H1 (cell line): ENCODE measurements at regions not wholly inside any gene's neighbourhood (a gene's known extent, or its start where the extent isn't known, plus 50 kb on each side); places are given as distances from the start of the nearest gene placed in this dataset.

ENCODE experiments used
- CTCF ChIA-PET: fragments of 300-600 bp; sonication (Branson Sonifier 250); formaldehyde crosslinking; loops from one replicate; lab custom pipeline; 2021; ENCODE audit not compliant: partially characterized antibody; lab: Charles Lee
- POLR2A ChIA-PET: fragments of 300-600 bp; sonication (Branson Sonifier 250); formaldehyde crosslinking; loops from one replicate; lab custom pipeline; 2021; ENCODE audit warnings: inconsistent platforms; ENCODE audit not compliant: partially characterized antibody; lab: Charles Lee
- DNase-seq, 2 experiments: peaks; one replicate each; pipeline versions ENCODE4 v3.0.0 to v3.0.0-alpha.2; 2010 to 2022; ENCODE audit warnings: low spot score in 2 of 2, low read depth in 1 of 2, mixed read lengths in 1 of 2
- FAIRE-seq: peaks from 2 replicates; lab custom pipeline; 2011; peaks lifted over from hg19 to GRCh38; lab: Jason Lieb, UNC
- H2AFZ ChIP-seq: 2 replicates; pipeline ENCODE4 v1.8.1; 2012; ENCODE audit warnings: low read length, inconsistent platforms
- H2AK5ac ChIP-seq: 2 replicates; pipeline ENCODE4 v1.6.1; 2013; ENCODE audit warnings: low read depth, low read length
- H2BK120ac ChIP-seq: replicated peaks from 2 replicates; pipeline ENCODE3; 2013; ENCODE audit warnings: low read depth, low read length, inconsistent platforms
- H2BK12ac ChIP-seq: 2 replicates; pipeline ENCODE4 v1.6.1; 2013; ENCODE audit warnings: low read depth, low read length
- H2BK15ac ChIP-seq: 2 replicates; pipeline ENCODE4 v1.6.1; 2013; ENCODE audit warnings: low read length
- H2BK20ac ChIP-seq: 2 replicates; pipeline ENCODE4 v1.6.1; 2013; ENCODE audit warnings: low read length
- H2BK5ac ChIP-seq: 2 replicates; pipeline ENCODE4 v1.6.1; 2013; ENCODE audit warnings: low read depth, low read length
- H3K14ac ChIP-seq: 2 replicates; pipeline ENCODE4 v1.6.1; 2013; ENCODE audit warnings: inconsistent platforms; ENCODE audit not compliant: insufficient read length
- H3K18ac ChIP-seq: 2 replicates; pipeline ENCODE4 v1.6.1; 2013; ENCODE audit warnings: low read length; ENCODE audit errors: extremely low read depth
- H3K23ac ChIP-seq: 2 replicates; pipeline ENCODE4 v1.6.1; 2013; ENCODE audit warnings: inconsistent platforms; ENCODE audit not compliant: insufficient read length
- H3K23me2 ChIP-seq: 2 replicates; pipeline ENCODE4 v1.6.1; 2013; ENCODE audit warnings: low read depth, low read length
- H3K27ac ChIP-seq: 2 replicates; pipeline ENCODE4 v1.6.1; 2011; ENCODE audit warnings: low read depth, low read length, inconsistent platforms
- H3K27me3 ChIP-seq, 4 experiments: replicated peaks in 1 of 4; 1 replicate in 1 of 4; 2 replicates in 3 of 4; pipeline versions ENCODE4 v1.6.1 to v1.8.1; 2011 to 2013; ENCODE audit warnings: low read length in 3 of 4, mild to moderate bottlenecking in 3 of 4, inconsistent platforms in 2 of 4, mixed read lengths in 2 of 4, moderate library complexity in 1 of 4; ENCODE audit not compliant: control insufficient read depth in 3 of 4, insufficient read depth in 3 of 4; ENCODE audit errors: extremely low read depth in 1 of 4
- H3K36me3 ChIP-seq, 4 experiments: 2 replicates each; pipeline versions ENCODE4 v1.6.1 to v1.8.1; 2011 to 2013; ENCODE audit warnings: mild to moderate bottlenecking in 4 of 4, low read length in 3 of 4, moderate library complexity in 2 of 4, control low read depth in 1 of 4, inconsistent platforms in 1 of 4; ENCODE audit not compliant: insufficient read depth in 4 of 4, control insufficient read depth in 2 of 4
- H3K4ac ChIP-seq: replicated peaks from 2 replicates; pipeline ENCODE3; 2013; ENCODE audit warnings: low read length, low read depth, mixed read lengths, inconsistent platforms; ENCODE audit not compliant: insufficient read length
- H3K4me1 ChIP-seq, 4 experiments: replicated peaks in 1 of 4; 1 replicate in 1 of 4; 2 replicates in 3 of 4; pipeline versions ENCODE4 v1.6.1 to v1.8.1; 2011 to 2013; ENCODE audit warnings: low read length in 3 of 4, inconsistent platforms in 2 of 4, mixed read lengths in 1 of 4; ENCODE audit not compliant: insufficient read depth in 4 of 4, control insufficient read depth in 3 of 4
- H3K4me2 ChIP-seq, 2 experiments: 2 replicates each; pipeline versions ENCODE4 v1.6.1 to v1.8.1; 2011 to 2013; ENCODE audit warnings: low read depth in 2 of 2, low read length in 2 of 2, control low read depth in 1 of 2, inconsistent platforms in 1 of 2, mild to moderate bottlenecking in 1 of 2; ENCODE audit not compliant: insufficient read depth in 1 of 2
- H3K4me3 ChIP-seq, 4 experiments: fragments of 200-600, 300-600 bp in 1 of 4; sonication (generic), shearing (Covaris generic), sonication (Bioruptor Twin) in 1 of 4; 2 replicates each; pipeline versions ENCODE4 v1.5.1 to v1.8.1; 2011 to 2016; ENCODE audit warnings: low read length in 4 of 4, low read depth in 3 of 4, control low read depth in 2 of 4, inconsistent platforms in 2 of 4, mild to moderate bottlenecking in 2 of 4, mixed read lengths in 1 of 4, moderate library complexity in 1 of 4; ENCODE audit not compliant: insufficient read depth in 2 of 4; ENCODE audit errors: extremely low read depth in 1 of 4
- H3K56ac ChIP-seq: replicated peaks from 2 replicates; pipeline ENCODE3; 2013; ENCODE audit warnings: low read depth, mild to moderate bottlenecking, mixed read lengths, low read length, inconsistent platforms; ENCODE audit not compliant: insufficient read length
- H3K79me1 ChIP-seq: 2 replicates; pipeline ENCODE4 v1.6.1; 2013; ENCODE audit warnings: low read depth, low read length, control low read depth
- H3K79me2 ChIP-seq, 2 experiments: 2 replicates each; pipeline versions ENCODE4 v1.6.1 to v1.8.1; 2012 to 2013; ENCODE audit warnings: low read length in 2 of 2, mild to moderate bottlenecking in 2 of 2, inconsistent platforms in 1 of 2; ENCODE audit not compliant: insufficient read depth in 2 of 2, control insufficient read depth in 1 of 2
- H3K9ac ChIP-seq, 4 experiments: replicated peaks in 1 of 4; 1 replicate in 1 of 4; 2 replicates in 3 of 4; pipeline versions ENCODE4 v1.6.1 to v1.8.1; 2011 to 2013; ENCODE audit warnings: low read depth in 3 of 4, low read length in 3 of 4, control low read depth in 2 of 4, mild to moderate bottlenecking in 2 of 4, moderate library complexity in 2 of 4, inconsistent platforms in 1 of 4; ENCODE audit errors: extremely low read depth in 1 of 4
- H3K9me3 ChIP-seq, 2 experiments: 2 replicates each; pipeline versions ENCODE4 v1.6.1 to v1.8.1; 2012 to 2013; ENCODE audit warnings: mild to moderate bottlenecking in 2 of 2, moderate library complexity in 2 of 2, control low read depth in 1 of 2, inconsistent platforms in 1 of 2, low read depth in 1 of 2, low read length in 1 of 2, mixed read lengths in 1 of 2; ENCODE audit not compliant: insufficient read depth in 2 of 2
- H4K20me1 ChIP-seq, 2 experiments: replicated peaks in 1 of 2; 2 replicates each; pipeline versions ENCODE3 to v1.8.1; 2011 to 2013; ENCODE audit warnings: inconsistent platforms in 2 of 2, low read length in 2 of 2, mild to moderate bottlenecking in 1 of 2; ENCODE audit not compliant: insufficient read depth in 2 of 2, control insufficient read depth in 1 of 2
- H4K5ac ChIP-seq: 2 replicates; pipeline ENCODE4 v1.6.1; 2013; ENCODE audit warnings: low read length, low read depth, mixed read lengths, inconsistent platforms; ENCODE audit not compliant: insufficient read length
- H4K8ac ChIP-seq: 2 replicates; pipeline ENCODE4 v1.8.0; 2013; ENCODE audit warnings: mild to moderate bottlenecking, moderate library complexity, low read length, inconsistent platforms; ENCODE audit not compliant: insufficient read depth; ENCODE audit errors: extremely low read depth
- H4K91ac ChIP-seq: replicated peaks from 2 replicates; pipeline ENCODE3; 2013; ENCODE audit warnings: low read length, mixed read lengths, inconsistent platforms; ENCODE audit not compliant: insufficient read length
- ASH2L ChIP-seq: fragments of 200-600, 300-600 bp; sonication (generic); IDR thresholded peaks from one replicate; pipeline ENCODE4 v1.7.1; 2017; ENCODE audit warnings: low read length
- CBX8 ChIP-seq: fragments of 300-800, 300-1000 bp; sonication (generic); IDR thresholded peaks from 2 replicates; pipeline ENCODE4 v1.7.1; 2016; ENCODE audit warnings: low read depth, low read length, borderline replicate concordance
- KDM5A ChIP-seq: fragments of 200-600 bp; IDR thresholded peaks from 2 replicates; pipeline ENCODE4 v1.7.1; 2012; ENCODE audit warnings: mild to moderate bottlenecking, low read length, inconsistent platforms, mixed read lengths
- NRF1 ChIP-seq: IDR thresholded peaks from 2 replicates; pipeline ENCODE4 v1.6.1; 2011; ENCODE audit warnings: mild to moderate bottlenecking, low read depth, low read length, improper control_type of control experiment
- SP4 ChIP-seq: IDR thresholded peaks from 2 replicates; pipeline ENCODE4 v1.6.1; 2012; ENCODE audit warnings: low read length, inconsistent platforms
- TBP ChIP-seq: IDR thresholded peaks from 2 replicates; pipeline ENCODE4 v1.6.1; 2011; ENCODE audit warnings: low read depth, low read length, improper control_type of control experiment
- TEAD4 ChIP-seq: IDR thresholded peaks from 2 replicates; pipeline ENCODE4 v1.6.1; 2012; ENCODE audit warnings: low read depth, low read length, inconsistent platforms, mixed read lengths
- WGBS, 2 experiments: shearing (Covaris generic) in 1 of 2; methylation state at CpG; one replicate each; pipeline versions ENCODE4 v1.1.6 to v1.1.7; 2013 to 2015; ENCODE audit warnings: low lambda C conversion rate in 2 of 2, mixed read lengths in 2 of 2, inconsistent platforms in 1 of 2, low coverage in 1 of 2, missing lambda C conversion rate in 1 of 2; ENCODE audit not compliant: insufficient replicate concordance in 2 of 2, insufficient coverage in 1 of 2, insufficient read length in 1 of 2; ENCODE audit errors: extremely low coverage in 1 of 2, missing lambda C conversion rate in 1 of 2; 5-methylcytosine and 5-hydroxymethylcytosine counted together
- TF ChIP-seq, protein P1 (sequence below): IDR thresholded peaks from 2 replicates; pipeline ENCODE4 v1.6.1; 2012; ENCODE audit warnings: low read length, inconsistent platforms

DNA sequence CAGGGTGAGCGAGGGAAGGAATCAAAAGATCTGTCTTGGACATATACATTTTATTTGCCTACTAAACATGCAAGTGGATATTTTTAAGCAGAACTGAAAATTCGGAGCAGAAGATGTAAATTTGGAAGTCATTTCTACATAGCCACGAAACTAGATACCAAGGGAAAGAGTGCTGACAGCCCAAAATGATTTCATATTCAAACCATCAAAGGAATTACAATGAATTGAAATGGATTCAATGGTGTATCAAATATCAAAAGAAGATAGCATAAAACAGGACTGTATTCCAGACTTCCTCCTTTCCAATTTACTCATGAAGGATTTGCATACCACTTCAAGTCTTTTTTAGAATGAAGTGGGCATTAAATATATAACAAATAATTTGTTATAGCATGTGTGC is 313.5 kb upstream of the KITLG start:
- no peak overlapping the region for H2BK5ac ChIP-seq
- WGBS, 2 experiments: 87% methylated on average over 3 of the region's 3 CpGs; no CpG with 5 or more reads in 1 of the 2 experiments
- no peak overlapping the region for H2BK20ac ChIP-seq
- H3K79me2 ChIP-seq: no peaks in the 10 kb centered on the region
- no peaks in the 10 kb centered on the region for H3K23me2 ChIP-seq
- no peak for DNase-seq
- ChIA-PET POLR2A (no interaction called here), CTCF (interaction anchor here (0.7 to 2.9 kb wide), 3 partner anchors 34 to 592 kb away, joined by 3 to 8 read pairs (median 3); no protein-coding TSS in a partner anchor)
- no peak overlapping the region for H3K4me3 ChIP-seq
- no peak overlapping the region for H3K4me2 ChIP-seq
- H2BK15ac ChIP-seq: no peak overlapping the region
- no peak overlapping the region for H2AFZ ChIP-seq
- no peaks in the 10 kb centered on the region for H3K79me1 ChIP-seq
- no peak overlapping the region for H3K9ac ChIP-seq
- H2BK12ac ChIP-seq: no peak overlapping the region
- H2BK120ac ChIP-seq: no peak overlapping the region
- no peak overlapping the region for H3K14ac ChIP-seq
- H3K36me3 ChIP-seq: no peaks in the 10 kb centered on the region
- TF ChIP-seq SP4: no peak
- no peak for TF ChIP-seq ASH2L
- no peak for TF ChIP-seq NRF1
- TF ChIP-seq KDM5A: no peak
- TF ChIP-seq, protein P1, sequence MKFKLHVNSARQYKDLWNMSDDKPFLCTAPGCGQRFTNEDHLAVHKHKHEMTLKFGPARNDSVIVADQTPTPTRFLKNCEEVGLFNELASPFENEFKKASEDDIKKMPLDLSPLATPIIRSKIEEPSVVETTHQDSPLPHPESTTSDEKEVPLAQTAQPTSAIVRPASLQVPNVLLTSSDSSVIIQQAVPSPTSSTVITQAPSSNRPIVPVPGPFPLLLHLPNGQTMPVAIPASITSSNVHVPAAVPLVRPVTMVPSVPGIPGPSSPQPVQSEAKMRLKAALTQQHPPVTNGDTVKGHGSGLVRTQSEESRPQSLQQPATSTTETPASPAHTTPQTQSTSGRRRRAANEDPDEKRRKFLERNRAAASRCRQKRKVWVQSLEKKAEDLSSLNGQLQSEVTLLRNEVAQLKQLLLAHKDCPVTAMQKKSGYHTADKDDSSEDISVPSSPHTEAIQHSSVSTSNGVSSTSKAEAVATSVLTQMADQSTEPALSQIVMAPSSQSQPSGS: no peak
- TF ChIP-seq TEAD4: no peak
- TF ChIP-seq CBX8: no peak
- no peak for TF ChIP-seq TBP
- peaks cover 0 to 1% (median 0%) of the 10 kb centered on the region in 4 experiments; a peak in 1 of 7 replicates for H3K27me3 ChIP-seq
- no peak overlapping the region for H4K91ac ChIP-seq
- H3K27ac ChIP-seq: no peak overlapping the region
- H3K4ac ChIP-seq: no peak overlapping the region
- H3K56ac ChIP-seq: no peak overlapping the region
- no peak for FAIRE-seq
- no peak overlapping the region for H2AK5ac ChIP-seq
- H3K23ac ChIP-seq: no peak overlapping the region
- H3K9me3 ChIP-seq: no peaks in the 10 kb centered on the region
- H4K8ac ChIP-seq: no peak overlapping the region
- no peak overlapping the region for H4K5ac ChIP-seq
- H3K4me1 ChIP-seq: no peaks in the 10 kb centered on the region
- H3K18ac ChIP-seq: no peak overlapping the region
- H4K20me1 ChIP-seq: no peaks in the 10 kb centered on the region
